ENCODE measurements at regions not wholly inside any gene's neighbourhood (a gene's known extent, or its start where the extent isn't known, plus 50 kb on each side); places are given as distances from the start of the nearest gene placed in this dataset.

DNA sequence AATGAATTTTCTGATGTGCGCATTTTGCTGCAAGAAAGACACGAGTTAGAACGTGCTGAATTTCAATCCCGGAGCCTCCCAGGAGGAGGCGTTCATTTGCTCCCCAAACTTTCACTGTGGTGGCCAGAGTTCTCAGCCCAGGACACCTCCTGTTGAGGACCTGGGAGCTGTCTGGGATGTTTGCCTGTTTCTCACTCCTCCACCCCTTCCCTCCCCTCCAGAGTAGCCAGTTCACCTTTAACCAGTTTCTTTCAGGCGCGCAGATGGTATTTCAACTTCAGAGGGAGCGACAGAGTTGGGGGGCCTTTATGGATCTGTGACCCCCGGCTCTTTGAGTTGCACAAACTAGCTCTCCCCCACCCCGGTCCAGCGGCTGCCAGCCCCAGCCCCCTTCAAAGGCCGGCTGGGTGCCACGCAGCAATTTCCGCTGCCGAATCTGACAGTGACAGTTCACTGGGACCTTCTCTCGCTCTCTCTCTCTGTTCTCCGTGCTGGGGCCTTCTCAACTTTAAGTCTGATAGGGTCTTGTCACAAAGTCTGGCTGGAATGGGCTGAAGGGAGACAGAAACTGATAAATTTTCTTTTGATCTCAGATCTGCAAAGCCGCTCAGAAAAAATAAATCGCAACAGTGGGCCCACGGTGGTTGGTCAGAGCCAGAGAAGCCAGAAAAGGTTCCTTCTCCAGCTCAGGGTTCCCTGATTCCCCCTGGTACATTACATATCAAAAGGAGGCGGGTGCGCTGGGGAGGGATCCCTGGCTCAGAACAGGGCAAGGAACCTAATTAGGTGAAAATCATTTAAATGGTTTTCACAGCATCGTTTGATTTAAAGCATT, 100.0 kb upstream of the STX18 start:
- TF ChIP-seq, protein P1, sequence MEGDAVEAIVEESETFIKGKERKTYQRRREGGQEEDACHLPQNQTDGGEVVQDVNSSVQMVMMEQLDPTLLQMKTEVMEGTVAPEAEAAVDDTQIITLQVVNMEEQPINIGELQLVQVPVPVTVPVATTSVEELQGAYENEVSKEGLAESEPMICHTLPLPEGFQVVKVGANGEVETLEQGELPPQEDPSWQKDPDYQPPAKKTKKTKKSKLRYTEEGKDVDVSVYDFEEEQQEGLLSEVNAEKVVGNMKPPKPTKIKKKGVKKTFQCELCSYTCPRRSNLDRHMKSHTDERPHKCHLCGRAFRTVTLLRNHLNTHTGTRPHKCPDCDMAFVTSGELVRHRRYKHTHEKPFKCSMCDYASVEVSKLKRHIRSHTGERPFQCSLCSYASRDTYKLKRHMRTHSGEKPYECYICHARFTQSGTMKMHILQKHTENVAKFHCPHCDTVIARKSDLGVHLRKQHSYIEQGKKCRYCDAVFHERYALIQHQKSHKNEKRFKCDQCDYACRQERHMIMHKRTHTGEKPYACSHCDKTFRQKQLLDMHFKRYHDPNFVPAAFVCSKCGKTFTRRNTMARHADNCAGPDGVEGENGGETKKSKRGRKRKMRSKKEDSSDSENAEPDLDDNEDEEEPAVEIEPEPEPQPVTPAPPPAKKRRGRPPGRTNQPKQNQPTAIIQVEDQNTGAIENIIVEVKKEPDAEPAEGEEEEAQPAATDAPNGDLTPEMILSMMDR (IDR thresholded peaks at IDR 0.05): no peak
- Histone ChIP-seq H2AFZ (no peak overlapping the region), H3K9ac (no peak overlapping the region), H3K27me3 (ENCODE audit: control insufficient read depth, insufficient read depth, low read length) (no peaks in the 10 kb centered on the region), H3K79me2 (no peaks in the 10 kb centered on the region), H3K4me2 (ENCODE audit: low read length) (no peak overlapping the region), H3K36me3 (ENCODE audit: control insufficient read depth, insufficient read depth, low read length) (no peaks in the 10 kb centered on the region), H3K4me3 (ENCODE audit: low read depth, low read length) (no peak overlapping the region), H3K9me3 (ENCODE audit: control insufficient read depth, low read length) (no peaks in the 10 kb centered on the region), H3K4me1 (no peaks in the 10 kb centered on the region), H3K27ac (no peak overlapping the region)

GRCh38 chr4:4641254-4641653, 99.4 kb upstream of the STX18 start:
- Histone ChIP-seq H3K27me3 (ENCODE audit: control insufficient read depth, insufficient read depth, low read length) (no peaks in the 10 kb centered on the region), H3K9ac (no peak overlapping the region), H3K36me3 (ENCODE audit: control insufficient read depth, insufficient read depth, low read length) (no peaks in the 10 kb centered on the region), H3K4me1 (no peaks in the 10 kb centered on the region), H3K4me2 (ENCODE audit: low read length) (no peak overlapping the region), H3K79me2 (no peaks in the 10 kb centered on the region), H3K27ac (no peak overlapping the region), H3K4me3 (ENCODE audit: low read depth, low read length) (no peak overlapping the region), H3K9me3 (ENCODE audit: control insufficient read depth, low read length) (no peaks in the 10 kb centered on the region), H2AFZ (no peak overlapping the region)
- TF ChIP-seq, protein P1 (IDR thresholded peaks at IDR 0.05): no peak

GRCh38 chr4:4640692-4641091, 98.8 kb upstream of the STX18 start:
- Histone ChIP-seq H2AFZ (no peak overlapping the region), H3K4me3 (ENCODE audit: low read depth, low read length) (no peak overlapping the region), H3K4me2 (ENCODE audit: low read length) (no peak overlapping the region), H3K4me1 (no peaks in the 10 kb centered on the region), H3K27ac (no peak overlapping the region), H3K9ac (no peak overlapping the region), H3K36me3 (ENCODE audit: control insufficient read depth, insufficient read depth, low read length) (no peaks in the 10 kb centered on the region), H3K79me2 (no peaks in the 10 kb centered on the region), H3K9me3 (ENCODE audit: control insufficient read depth, low read length) (no peaks in the 10 kb centered on the region), H3K27me3 (ENCODE audit: control insufficient read depth, insufficient read depth, low read length) (no peaks in the 10 kb centered on the region)
- TF ChIP-seq, protein P1 (IDR thresholded peaks at IDR 0.05): no peak

DNA sequence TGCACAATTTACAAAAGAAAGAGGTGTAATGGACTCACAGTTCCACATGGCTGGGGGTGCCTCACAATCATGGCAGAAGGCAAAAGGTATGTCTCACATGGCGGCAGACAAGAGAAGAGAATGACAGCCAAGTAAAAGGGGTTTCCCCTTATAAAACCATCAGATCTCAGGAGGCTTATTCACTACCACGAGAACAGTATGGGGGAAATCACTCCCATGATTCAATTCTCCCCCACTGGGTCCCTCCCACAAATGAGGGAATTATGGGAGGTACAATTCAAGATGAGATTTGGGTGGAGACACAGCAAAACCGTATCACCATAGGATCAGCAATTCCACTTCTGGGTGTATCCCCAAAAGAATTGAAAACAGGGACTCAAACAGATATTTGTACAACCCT, 97.5 kb upstream of the STX18 start:
- H3K79me2 ChIP-seq: no peaks in the 10 kb centered on the region
- H3K4me2 ChIP-seq (ENCODE audit: low read length): no peak overlapping the region
- no peaks in the 10 kb centered on the region for H3K9me3 ChIP-seq (ENCODE audit: control insufficient read depth, low read length)
- H3K4me3 ChIP-seq (ENCODE audit: low read depth, low read length): no peak overlapping the region
- H3K27me3 ChIP-seq (ENCODE audit: control insufficient read depth, insufficient read depth, low read length): no peaks in the 10 kb centered on the region
- no peak overlapping the region for H3K27ac ChIP-seq
- H3K9ac ChIP-seq: no peak overlapping the region
- no peaks in the 10 kb centered on the region for H3K4me1 ChIP-seq
- no peak overlapping the region for H2AFZ ChIP-seq
- H3K36me3 ChIP-seq (ENCODE audit: control insufficient read depth, insufficient read depth, low read length): no peaks in the 10 kb centered on the region
- TF ChIP-seq, protein P1 (IDR thresholded peaks at IDR 0.05): no peak

- Histone ChIP-seq H3K79me2 (no peaks in the 10 kb centered on the region), H3K27ac (no peak overlapping the region), H3K9me3 (ENCODE audit: control insufficient read depth, low read length) (no peaks in the 10 kb centered on the region), H3K27me3 (ENCODE audit: control insufficient read depth, insufficient read depth, low read length) (no peaks in the 10 kb centered on the region), H3K4me1 (no peaks in the 10 kb centered on the region), H2AFZ (no peak overlapping the region), H3K36me3 (ENCODE audit: control insufficient read depth, insufficient read depth, low read length) (no peaks in the 10 kb centered on the region), H3K4me3 (ENCODE audit: low read depth, low read length) (no peak overlapping the region), H3K4me2 (ENCODE audit: low read length) (no peak overlapping the region), H3K9ac (no peak overlapping the region)
- TF ChIP-seq, protein P1 (IDR thresholded peaks at IDR 0.05): no peak
Measured at GRCh38 chr4:4637710-4638109, 95.9 kb upstream of the STX18 start.
